ENCODE measurements at regions not wholly inside any gene's neighbourhood (a gene's known extent, or its start where the extent isn't known, plus 50 kb on each side); places are given as distances from the start of the nearest gene placed in this dataset.

GRCh38 chr6:129774697-129775447, 64.9 kb upstream of the ARHGAP18 start (continued):
- TF ChIP-seq HNF4G (IDR thresholded peaks at IDR 0.05; ENCODE audit: borderline replicate concordance, low read depth, low read length) = no peak
- no peak for TF ChIP-seq HNF4G (CRISPR knock-in tag; IDR thresholded peaks at IDR 0.05; ENCODE audit: borderline replicate concordance, low read depth)
- no peak for TF ChIP-seq CCDC6 (CRISPR knock-in tag; IDR thresholded peaks at IDR 0.05)
- TF ChIP-seq KDM5A (IDR thresholded peaks at IDR 0.05; ENCODE audit: borderline replicate concordance, low read length) = no peak
- TF ChIP-seq ZNF263 (CRISPR knock-in tag; IDR thresholded peaks at IDR 0.05) = no peak
- TF ChIP-seq KDM2A (CRISPR knock-in tag; IDR thresholded peaks at IDR 0.05; ENCODE audit: borderline replicate concordance, low read depth) = peak; percentile 66; the same call in 1 of the 2 replicates
- no peak for TF ChIP-seq ATF5 (CRISPR knock-in tag; IDR thresholded peaks at IDR 0.05; ENCODE audit: low read depth)
- TF ChIP-seq SUZ12 (IDR thresholded peaks at IDR 0.05; ENCODE audit: low read depth, low read length) = no peak
- peak; percentile 54; the same call in 1 of the 2 replicates for TF ChIP-seq FOXO1 (CRISPR knock-in tag; IDR thresholded peaks at IDR 0.05)
- no peak for TF ChIP-seq ZNF121 (CRISPR knock-in tag; IDR thresholded peaks at IDR 0.05)
- peak; percentile 64; the same call in 1 of the 2 replicates for TF ChIP-seq MIER2 (CRISPR knock-in tag; IDR thresholded peaks at IDR 0.05)
- no peak for TF ChIP-seq HMGA1 (CRISPR knock-in tag; conservative IDR thresholded peaks at IDR 0.05)
- TF ChIP-seq DMAP1 (CRISPR knock-in tag; IDR thresholded peaks at IDR 0.05) = no peak
- TF ChIP-seq ZNF513 (CRISPR knock-in tag; conservative IDR thresholded peaks at IDR 0.05) = no peak
- no peak for TF ChIP-seq NFYB (CRISPR knock-in tag; IDR thresholded peaks at IDR 0.05)
- TF ChIP-seq SALL1 (CRISPR knock-in tag; IDR thresholded peaks at IDR 0.05) = peak; percentile 59; the same call in 1 of the 2 replicates
- TF ChIP-seq ZNF609 (CRISPR knock-in tag; IDR thresholded peaks at IDR 0.05; ENCODE audit: borderline replicate concordance) = no peak
- no peak for TF ChIP-seq ZNF775 (CRISPR knock-in tag; IDR thresholded peaks at IDR 0.05; ENCODE audit: borderline replicate concordance)
- TF ChIP-seq TRAFD1 (CRISPR knock-in tag; IDR thresholded peaks at IDR 0.05; ENCODE audit: borderline replicate concordance) = no peak

Measured in HepG2 (cell line).